PC-9 (cell line): ENCODE measurements at regions not wholly inside any gene's neighbourhood (a gene's known extent, or its start where the extent isn't known, plus 50 kb on each side); places are given as distances from the start of the nearest gene placed in this dataset.

ENCODE experiments used
- CTCF ChIP-seq: fragments of 200-600 bp; sonication (generic); conservative IDR thresholded peaks from 2 replicates; pipeline ENCODE4 v1.6.1; 2017; ENCODE audit warnings: mixed run types, antibody characterized with exemption, mild to moderate bottlenecking, moderate library complexity
- EZH2 ChIP-seq: fragments of 200-600 bp; sonication (generic); IDR thresholded peaks from 2 replicates; pipeline ENCODE4 v1.8.0; 2017; ENCODE audit warnings: antibody characterized with exemption, low read depth

DNA sequence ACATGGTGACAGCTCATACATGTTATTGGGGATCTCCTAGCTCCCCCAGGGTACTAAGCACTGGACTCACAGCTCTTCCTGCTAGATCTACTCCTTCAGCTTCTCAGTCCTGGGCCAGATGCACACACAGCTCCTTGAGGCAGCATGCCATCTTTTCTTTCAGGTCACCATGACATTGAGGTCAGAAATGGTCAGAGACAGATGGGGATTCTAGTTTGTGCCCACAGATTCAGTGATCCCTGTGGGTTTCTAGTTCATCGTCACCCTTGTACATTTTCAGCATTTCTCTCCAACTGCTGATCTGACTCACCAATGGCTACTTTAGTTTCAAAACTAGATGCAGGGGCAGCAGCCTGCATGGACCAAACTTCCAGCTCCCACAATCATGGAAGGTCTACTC lies 560.7 kb upstream of the PSMD7 start:
- TF ChIP-seq CTCF (no peak), EZH2 (no peak)
